Chondrocyte (in vitro differentiated cells): ENCODE measurements at regions not wholly inside any gene's neighbourhood (a gene's known extent, or its start where the extent isn't known, plus 50 kb on each side); places are given as distances from the start of the nearest gene placed in this dataset.

Experiments used
- DNase-seq: peaks from one replicate; pipeline ENCODE4 v3.0.0; 2021; ENCODE audit warnings: mixed read lengths, low spot score
- H3K27ac Mint-ChIP-seq: one replicate; pipeline ENCODE4 v1.8.0; 2021; ENCODE audit warnings: mild to moderate bottlenecking, moderate library complexity, mixed read lengths; ENCODE audit not compliant: unreplicated experiment
- H3K27me3 Mint-ChIP-seq: 2 replicates; pipeline ENCODE4 v1.8.0; 2021; ENCODE audit warnings: low read depth, mixed read lengths
- H3K36me3 Mint-ChIP-seq: 2 replicates; pipeline ENCODE4 v1.8.0; 2021; ENCODE audit warnings: low read depth, mixed read lengths
- H3K4me1 Mint-ChIP-seq: 2 replicates; pipeline ENCODE4 v1.8.0; 2021; ENCODE audit warnings: low read depth, mild to moderate bottlenecking, mixed read lengths
- H3K4me3 Mint-ChIP-seq: one replicate; pipeline ENCODE4 v1.8.0; 2021; ENCODE audit warnings: mild to moderate bottlenecking, moderate library complexity, mixed read lengths; ENCODE audit not compliant: unreplicated experiment
- H3K9me3 Mint-ChIP-seq: 2 replicates; pipeline ENCODE4 v1.8.0; 2021; ENCODE audit warnings: low read depth, mixed read lengths
- CTCF ChIP-seq: fragments of 200-600 bp; sonication (generic); IDR thresholded peaks from 2 replicates; pipeline ENCODE4 v1.5.0; 2021; ENCODE audit warnings: antibody characterized with exemption, mild to moderate bottlenecking, moderate library complexity

GRCh38 chr18:38940863-38941531 lies 1375.4 kb upstream of the CELF4 start:
- Mint-ChIP-seq H3K27me3 (no peaks in the 10 kb centered on the region), H3K4me1 (no peaks in the 10 kb centered on the region), H3K9me3 (peaks cover 22% of the 10 kb centered on the region), H3K4me3 (no peak overlapping the region), H3K36me3 (no peaks in the 10 kb centered on the region), H3K27ac (no peak overlapping the region)
- DNase-seq = no peak
- no peak for TF ChIP-seq CTCF

- DNase-seq = no peak
- Mint-ChIP-seq H3K27me3 (no peaks in the 10 kb centered on the region), H3K9me3 (peaks cover 21% of the 10 kb centered on the region), H3K4me3 (no peak overlapping the region), H3K36me3 (no peaks in the 10 kb centered on the region), H3K4me1 (no peaks in the 10 kb centered on the region), H3K27ac (no peak overlapping the region)
- no peak for TF ChIP-seq CTCF
Measured at GRCh38 chr18:38940475-38940862, 1374.9 kb upstream of the CELF4 start.

- no peak overlapping the region for H3K4me3 Mint-ChIP-seq
- DNase-seq = no peak
- no peaks in the 10 kb centered on the region for H3K4me1 Mint-ChIP-seq
- H3K27me3 Mint-ChIP-seq = no peaks in the 10 kb centered on the region
- TF ChIP-seq CTCF = no peak
- no peak overlapping the region for H3K27ac Mint-ChIP-seq
- H3K9me3 Mint-ChIP-seq = no peaks in the 10 kb centered on the region
- H3K36me3 Mint-ChIP-seq = no peaks in the 10 kb centered on the region
Measured at GRCh38 chr18:38933910-38934510, 1368.4 kb upstream of the CELF4 start.

GRCh38 chr18:38933322-38933721 lies 1367.7 kb upstream of the CELF4 start:
- no peaks in the 10 kb centered on the region for H3K36me3 Mint-ChIP-seq
- H3K4me3 Mint-ChIP-seq = no peak overlapping the region
- no peaks in the 10 kb centered on the region for H3K27me3 Mint-ChIP-seq
- TF ChIP-seq CTCF = no peak
- H3K9me3 Mint-ChIP-seq = no peaks in the 10 kb centered on the region
- no peak for DNase-seq
- no peak overlapping the region for H3K27ac Mint-ChIP-seq
- H3K4me1 Mint-ChIP-seq = no peaks in the 10 kb centered on the region

GRCh38 chr18:38932752-38933151 lies 1367.2 kb upstream of the CELF4 start:
- Mint-ChIP-seq H3K4me1 (no peaks in the 10 kb centered on the region), H3K27ac (no peak overlapping the region), H3K36me3 (no peaks in the 10 kb centered on the region), H3K9me3 (no peaks in the 10 kb centered on the region), H3K27me3 (no peaks in the 10 kb centered on the region), H3K4me3 (no peak overlapping the region)
- TF ChIP-seq CTCF = no peak
- DNase-seq = no peak
